GM21717 (cell line): ENCODE measurements at regions not wholly inside any gene's neighbourhood (a gene's known extent, or its start where the extent isn't known, plus 50 kb on each side); places are given as distances from the start of the nearest gene placed in this dataset.
"Not testable (repeated sequence)": the region's sequence is repeated elsewhere in the genome, so short reads cannot be mapped to it uniquely, and the experiment has no call there.

Source experiments
- ATAC-seq: cut with Tn5 transposase; IDR thresholded peaks from one replicate; pipeline ENCODE4 v1.9.1; 2021; ENCODE audit warnings: mild to moderate bottlenecking, moderate library complexity; ENCODE audit not compliant: unreplicated experiment

GRCh38 chr12:67893022-67893580 is 96.1 kb upstream of the IFNG-AS1 start:
- ATAC-seq = no peak

GRCh38 chr12:67900418-67900817 is 88.8 kb upstream of the IFNG-AS1 start:
- not testable (repeated sequence) for ATAC-seq

- ATAC-seq = no peak
These were observed 80.1 kb upstream of the IFNG-AS1 start for GRCh38 chr12:67909091-67909531.

- ATAC-seq = no peak
These were observed 79.6 kb upstream of the IFNG-AS1 start for GRCh38 chr12:67909681-67910080.

GRCh38 chr12:67910360-67911274 is 78.6 kb upstream of the IFNG-AS1 start:
- no peak for ATAC-seq

- no peak for ATAC-seq
These were observed 78.0 kb upstream of the IFNG-AS1 start for GRCh38 chr12:67911275-67911600.

GRCh38 chr12:67911789-67912188 is 77.5 kb upstream of the IFNG-AS1 start:
- ATAC-seq = no peak

GRCh38 chr12:67915335-67915851 is 73.9 kb upstream of the IFNG-AS1 start:
- no peak for ATAC-seq

GRCh38 chr12:67916266-67916970 is 72.8 kb upstream of the IFNG-AS1 start:
- ATAC-seq = no peak

- ATAC-seq = no peak
These were observed 71.4 kb upstream of the IFNG-AS1 start for GRCh38 chr12:67917811-67918210.

GRCh38 chr12:67918441-67918840 is 70.8 kb upstream of the IFNG-AS1 start:
- no peak for ATAC-seq

GRCh38 chr12:67919406-67919805 is 69.8 kb upstream of the IFNG-AS1 start:
- no peak for ATAC-seq

- ATAC-seq = no peak
These were observed 68.8 kb upstream of the IFNG-AS1 start for GRCh38 chr12:67920413-67920812.

- no peak for ATAC-seq
These were observed 68.0 kb upstream of the IFNG-AS1 start for GRCh38 chr12:67921286-67921685.

GRCh38 chr12:67922245-67922644 is 67.0 kb upstream of the IFNG-AS1 start:
- no peak for ATAC-seq

GRCh38 chr12:67925077-67925476 is 64.2 kb upstream of the IFNG-AS1 start:
- ATAC-seq = no peak

GRCh38 chr12:67925552-67925951 is 63.7 kb upstream of the IFNG-AS1 start:
- no peak for ATAC-seq

GRCh38 chr12:67926063-67926462 is 63.2 kb upstream of the IFNG-AS1 start:
- no peak for ATAC-seq

GRCh38 chr12:67927324-67927723 is 61.9 kb upstream of the IFNG-AS1 start:
- ATAC-seq = no peak

- no peak for ATAC-seq
These were observed 61.4 kb upstream of the IFNG-AS1 start for GRCh38 chr12:67927815-67928214.

- no peak for ATAC-seq
These were observed 60.4 kb upstream of the IFNG-AS1 start for GRCh38 chr12:67928621-67929383.
